Lung (tissue), 11 donors: ENCODE measurements at regions not wholly inside any gene's neighbourhood (a gene's known extent, or its start where the extent isn't known, plus 50 kb on each side); places are given as distances from the start of the nearest gene placed in this dataset.

ENCODE experiments used
- ATAC-seq: fragments of 200-7000 bp; cut with Tn5 transposase; one replicate; pipeline ENCODE4 v1.9.1; 2020; ENCODE audit warnings: moderate number of reproducible peaks; ENCODE audit not compliant: insufficient read depth, low FRiP score
- DNase-seq, 3 donors: peaks; one replicate each; pipeline ENCODE4 v3.0.0-alpha.2; 2013 to 2017
- H3K27ac ChIP-seq, 2 donors: one replicate each; pipeline ENCODE4 v1.5.1; 2013; ENCODE audit warnings: mild to moderate bottlenecking in 2 of 2, moderate library complexity in 2 of 2, control low read depth in 1 of 2, inconsistent platforms in 1 of 2, low read depth in 1 of 2, low read length in 1 of 2
- H3K27me3 ChIP-seq, 3 donors: one replicate each; pipeline ENCODE4 v1.5.1; 2013; ENCODE audit warnings: low read length in 2 of 3; ENCODE audit not compliant: control insufficient read depth in 3 of 3, insufficient read depth in 3 of 3
- H3K36me3 ChIP-seq, 4 donors: one replicate each; pipeline ENCODE4 v1.5.1; 2013; ENCODE audit warnings: low read length in 4 of 4, mild to moderate bottlenecking in 1 of 4, moderate library complexity in 1 of 4; ENCODE audit not compliant: control insufficient read depth in 4 of 4, insufficient read depth in 4 of 4
- H3K4me1 ChIP-seq, 5 donors: one replicate each; pipeline ENCODE4 v1.5.1; 2013; ENCODE audit warnings: low read length in 5 of 5, mild to moderate bottlenecking in 2 of 5, moderate library complexity in 1 of 5; ENCODE audit not compliant: control insufficient read depth in 5 of 5, insufficient read depth in 5 of 5
- H3K4me3 ChIP-seq: one replicate; pipeline ENCODE4 v1.5.1; 2013; ENCODE audit warnings: mild to moderate bottlenecking, control low read depth, moderate library complexity
- H3K9ac ChIP-seq, 2 donors: one replicate each; pipeline ENCODE4 v1.5.1; 2013; ENCODE audit warnings: low read length in 2 of 2, control low read depth in 1 of 2; ENCODE audit not compliant: insufficient read depth in 1 of 2
- H3K9me3 ChIP-seq, 4 donors: one replicate each; pipeline ENCODE4 v1.5.1; 2013; ENCODE audit warnings: low read length in 3 of 4, mild to moderate bottlenecking in 1 of 4, moderate library complexity in 1 of 4; ENCODE audit not compliant: control insufficient read depth in 4 of 4, insufficient read depth in 3 of 4
- CTCF ChIP-seq: IDR thresholded peaks from 2 replicates; pipeline ENCODE4 v1.5.1; 2012; ENCODE audit warnings: mild to moderate bottlenecking; ENCODE audit errors: control extremely low read depth, extremely low read depth
- WGBS, 2 donors: extraction: QIAGEN DNeasy Blood & Tissue Kit; methylation state at CpG; one replicate each; pipeline ENCODE4 v1.1.7; 2013; 5-methylcytosine and 5-hydroxymethylcytosine counted together
- donor health status: control.
- donor health status: control.
- donor health status: Bipolar disorder and iron deficiency.
- donor health status: healthy.
- donor health status: DM: yes; HTN: yes; CAD: no.

- WGBS, 2 donors: 89 to 93% methylated on average over 1 of the region's 1 CpG
- Histone ChIP-seq H3K27ac (no peak overlapping the region), H3K36me3 (no peaks in the 10 kb centered on the region), H3K4me3 (no peak overlapping the region), H3K9ac (no peak overlapping the region), H3K27me3 (no peaks in the 10 kb centered on the region), H3K9me3 (no peaks in the 10 kb centered on the region), H3K4me1 (no peaks in the 10 kb centered on the region)
- ATAC-seq (no peak), DNase-seq (no peak)
- no peak for TF ChIP-seq CTCF
Measured at GRCh38 chr4:35872273-35872672, 372.0 kb downstream of the ARAP2 start.

GRCh38 chr4:35879479-35879878 lies 364.8 kb downstream of the ARAP2 start:
- Histone ChIP-seq H3K9ac (no peak overlapping the region), H3K9me3 (no peaks in the 10 kb centered on the region), H3K27ac (no peak overlapping the region), H3K4me1 (no peaks in the 10 kb centered on the region), H3K27me3 (no peaks in the 10 kb centered on the region), H3K4me3 (no peak overlapping the region), H3K36me3 (no peaks in the 10 kb centered on the region)
- no peak for DNase-seq
- WGBS, 2 donors: 81 to 91% methylated on average over 6 of the region's 6 CpGs
- ATAC-seq: no peak
- TF ChIP-seq CTCF: no peak

- ATAC-seq (no peak), DNase-seq (no peak)
- H3K27me3 ChIP-seq: no peaks in the 10 kb centered on the region
- 36 to 54% methylated on average over 1 of the region's 1 CpG for WGBS, 2 donors
- TF ChIP-seq CTCF: no peak
- no peaks in the 10 kb centered on the region for H3K36me3 ChIP-seq
- no peak overlapping the region for H3K4me3 ChIP-seq
- no peaks in the 10 kb centered on the region for H3K9me3 ChIP-seq
- no peaks in the 10 kb centered on the region for H3K4me1 ChIP-seq
- no peak overlapping the region for H3K9ac ChIP-seq
- H3K27ac ChIP-seq: no peak overlapping the region
Measured at GRCh38 chr4:35883108-35883507, 361.2 kb downstream of the ARAP2 start.

- 83 to 87% methylated on average over 3 of the region's 3 CpGs for WGBS, 2 donors
- Histone ChIP-seq H3K9me3 (no peaks in the 10 kb centered on the region), H3K4me3 (no peak overlapping the region), H3K27ac (no peak overlapping the region), H3K36me3 (no peaks in the 10 kb centered on the region), H3K4me1 (no peaks in the 10 kb centered on the region), H3K9ac (no peak overlapping the region), H3K27me3 (no peaks in the 10 kb centered on the region)
- no peak for DNase-seq
- ATAC-seq: no peak
- no peak for TF ChIP-seq CTCF
Measured at GRCh38 chr4:35884714-35885480, 359.4 kb downstream of the ARAP2 start.
